ENCODE measurements at regions not wholly inside any gene's neighbourhood (a gene's known extent, or its start where the extent isn't known, plus 50 kb on each side); places are given as distances from the start of the nearest gene placed in this dataset.

GRCh38 chr10:9111976-9112375 lies 1057.5 kb downstream of the GATA3 start:
- H4K20me1 ChIP-seq (ENCODE audit: control insufficient read depth, insufficient read depth): no peaks in the 10 kb centered on the region
- DNase-seq (ENCODE audit: low read depth, low spot score) (no peak), FAIRE-seq (no peak), ATAC-seq (no peak)
- H3K27me3 ChIP-seq (replicated peaks in 1 of 2; ENCODE audit: control insufficient read depth in 2 of 2, insufficient read depth in 2 of 2, low read length in 1 of 2): no peaks in the 10 kb centered on the region
- H3K4me3 ChIP-seq: no peak overlapping the region
- POLR2A ChIA-PET: no interaction called here
- H3K4me1 ChIP-seq (ENCODE audit: control insufficient read depth, insufficient read depth, low read length): no peaks in the 10 kb centered on the region
- RAD21 ChIA-PET (ENCODE audit: unreplicated experiment): no interaction called here
- in situ Hi-C loops (cut with MboI) (no loop called here), intact Hi-C loops (cut with micrococcal nuclease; ENCODE audit: unreplicated experiment) (no loop called here)
- H3K79me2 ChIP-seq (ENCODE audit: control insufficient read depth, insufficient read depth, low read length): no peaks in the 10 kb centered on the region
- CTCF ChIA-PET: no interaction called here
- no peak overlapping the region for H3K27ac ChIP-seq (ENCODE audit: control insufficient read depth, insufficient read depth)
- no peaks in the 10 kb centered on the region for H3K9me3 ChIP-seq (replicated peaks; ENCODE audit: control insufficient read depth, insufficient read depth, low read length)
- no peak overlapping the region for H3K4me2 ChIP-seq (ENCODE audit: control insufficient read depth, insufficient read depth)
- WGBS (ENCODE audit: insufficient coverage, insufficient replicate concordance, low lambda C conversion rate, missing lambda C conversion rate): 69% methylated on average over 4 of the region's 4 CpGs
- SMC1A ChIA-PET (ENCODE audit: uncharacterized antibody, unreplicated experiment): no interaction called here
- H3K36me3 ChIP-seq (ENCODE audit: control insufficient read depth in 2 of 2, insufficient read depth in 2 of 2, low read length in 1 of 2): no peaks in the 10 kb centered on the region
- H3K9ac ChIP-seq (ENCODE audit: control insufficient read depth, insufficient read depth, low read length): no peak overlapping the region
- TF ChIP-seq STAT3 (IDR thresholded peaks at IDR 0.05; ENCODE audit: low read depth, low read length) (no peak), SUZ12 (IDR thresholded peaks at IDR 0.05; ENCODE audit: unreplicated experiment) (no peak), MXI1 (IDR thresholded peaks at IDR 0.05; ENCODE audit: low read depth, low read length) (no peak), IRF3 (IDR thresholded peaks at IDR 0.05) (no peak), ZNF24 (IDR thresholded peaks at IDR 0.05) (no peak), MAX (IDR thresholded peaks at IDR 0.05; ENCODE audit: low read depth, low read length) (no peak), CREM (IDR thresholded peaks at IDR 0.05; ENCODE audit: low read depth) (no peak), ATF2 (IDR thresholded peaks at IDR 0.05; ENCODE audit: low read length) (no peak), NR2C2 (IDR thresholded peaks at IDR 0.05; ENCODE audit: borderline replicate concordance, control insufficient read depth, insufficient read length, low read depth) (no peak), CBX5 (IDR thresholded peaks at IDR 0.05; ENCODE audit: low read depth) (no peak), MEF2B (IDR thresholded peaks at IDR 0.05; ENCODE audit: partially characterized antibody, poor library complexity, severe bottlenecking) (no peak), SPI1 (IDR thresholded peaks at IDR 0.05; ENCODE audit: borderline replicate concordance, insufficient read depth, low read depth, low read length) (no peak)
- H2AFZ ChIP-seq (ENCODE audit: control insufficient read depth, low read depth, low read length): no peak overlapping the region
- BruUV-seq (replicated peaks): no TSS peak
